ENCODE measurements at regions not wholly inside any gene's neighbourhood (a gene's known extent, or its start where the extent isn't known, plus 50 kb on each side); places are given as distances from the start of the nearest gene placed in this dataset.

GRCh38 chr22:19655399-19655798 is 58.9 kb upstream of the SEPTIN5 start:
- Histone ChIP-seq H3K36me3 (ENCODE audit: control insufficient read depth, insufficient read depth, low read length) (no peaks in the 10 kb centered on the region), H3K4me3 (ENCODE audit: low read depth, low read length) (no peak overlapping the region), H3K27me3 (ENCODE audit: control insufficient read depth, insufficient read depth, low read length) (no peaks in the 10 kb centered on the region)
- FAIRE-seq = no peak
- TF ChIP-seq, protein P1, sequence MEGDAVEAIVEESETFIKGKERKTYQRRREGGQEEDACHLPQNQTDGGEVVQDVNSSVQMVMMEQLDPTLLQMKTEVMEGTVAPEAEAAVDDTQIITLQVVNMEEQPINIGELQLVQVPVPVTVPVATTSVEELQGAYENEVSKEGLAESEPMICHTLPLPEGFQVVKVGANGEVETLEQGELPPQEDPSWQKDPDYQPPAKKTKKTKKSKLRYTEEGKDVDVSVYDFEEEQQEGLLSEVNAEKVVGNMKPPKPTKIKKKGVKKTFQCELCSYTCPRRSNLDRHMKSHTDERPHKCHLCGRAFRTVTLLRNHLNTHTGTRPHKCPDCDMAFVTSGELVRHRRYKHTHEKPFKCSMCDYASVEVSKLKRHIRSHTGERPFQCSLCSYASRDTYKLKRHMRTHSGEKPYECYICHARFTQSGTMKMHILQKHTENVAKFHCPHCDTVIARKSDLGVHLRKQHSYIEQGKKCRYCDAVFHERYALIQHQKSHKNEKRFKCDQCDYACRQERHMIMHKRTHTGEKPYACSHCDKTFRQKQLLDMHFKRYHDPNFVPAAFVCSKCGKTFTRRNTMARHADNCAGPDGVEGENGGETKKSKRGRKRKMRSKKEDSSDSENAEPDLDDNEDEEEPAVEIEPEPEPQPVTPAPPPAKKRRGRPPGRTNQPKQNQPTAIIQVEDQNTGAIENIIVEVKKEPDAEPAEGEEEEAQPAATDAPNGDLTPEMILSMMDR (IDR thresholded peaks at IDR 0.05; ENCODE audit: insufficient read depth, low read length, severe bottlenecking) = no peak
- DNase-seq (ENCODE audit: low read depth) = no peak

DNA sequence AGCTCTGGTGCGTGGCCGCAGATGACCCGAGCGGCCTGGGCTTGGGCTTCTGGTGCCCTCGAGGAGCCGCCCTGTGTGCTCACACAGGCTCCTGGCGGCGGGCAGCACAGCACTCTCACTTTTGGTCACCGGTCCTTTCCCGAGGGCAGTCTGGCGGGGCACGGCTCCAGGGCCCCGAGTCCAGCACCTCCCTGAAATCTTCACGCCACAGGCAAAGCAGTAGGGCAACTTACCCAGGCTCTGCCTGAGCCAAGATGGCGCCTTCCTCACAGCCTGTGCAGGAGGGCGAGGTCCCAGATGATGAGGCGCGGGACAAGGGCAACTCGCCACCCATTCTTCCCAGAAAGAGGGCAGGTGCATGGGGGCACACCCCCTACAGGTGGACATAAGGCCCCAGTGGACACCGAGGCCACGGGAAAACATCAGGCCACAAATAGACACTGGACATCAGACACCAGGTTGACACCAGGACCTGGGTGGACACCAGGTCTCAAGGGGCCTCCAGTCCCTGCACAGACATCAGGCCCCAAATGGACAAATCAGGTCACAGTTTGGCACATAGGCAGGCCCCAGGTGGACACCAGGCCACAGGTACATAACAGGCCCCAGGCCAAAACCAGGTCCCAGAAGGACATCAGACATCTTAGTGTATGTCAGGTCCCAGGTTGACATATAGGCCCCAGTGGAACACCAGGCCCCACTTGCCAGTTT is 57.6 kb upstream of the SEPTIN5 start:
- FAIRE-seq = no peak
- TF ChIP-seq, protein P1 (IDR thresholded peaks at IDR 0.05; ENCODE audit: insufficient read depth, low read length, severe bottlenecking) = no peak
- Histone ChIP-seq H3K4me3 (ENCODE audit: low read depth, low read length) (no peak overlapping the region), H3K27me3 (ENCODE audit: control insufficient read depth, insufficient read depth, low read length) (no peaks in the 10 kb centered on the region), H3K36me3 (ENCODE audit: control insufficient read depth, insufficient read depth, low read length) (no peaks in the 10 kb centered on the region)
- no peak for DNase-seq (ENCODE audit: low read depth)

DNA sequence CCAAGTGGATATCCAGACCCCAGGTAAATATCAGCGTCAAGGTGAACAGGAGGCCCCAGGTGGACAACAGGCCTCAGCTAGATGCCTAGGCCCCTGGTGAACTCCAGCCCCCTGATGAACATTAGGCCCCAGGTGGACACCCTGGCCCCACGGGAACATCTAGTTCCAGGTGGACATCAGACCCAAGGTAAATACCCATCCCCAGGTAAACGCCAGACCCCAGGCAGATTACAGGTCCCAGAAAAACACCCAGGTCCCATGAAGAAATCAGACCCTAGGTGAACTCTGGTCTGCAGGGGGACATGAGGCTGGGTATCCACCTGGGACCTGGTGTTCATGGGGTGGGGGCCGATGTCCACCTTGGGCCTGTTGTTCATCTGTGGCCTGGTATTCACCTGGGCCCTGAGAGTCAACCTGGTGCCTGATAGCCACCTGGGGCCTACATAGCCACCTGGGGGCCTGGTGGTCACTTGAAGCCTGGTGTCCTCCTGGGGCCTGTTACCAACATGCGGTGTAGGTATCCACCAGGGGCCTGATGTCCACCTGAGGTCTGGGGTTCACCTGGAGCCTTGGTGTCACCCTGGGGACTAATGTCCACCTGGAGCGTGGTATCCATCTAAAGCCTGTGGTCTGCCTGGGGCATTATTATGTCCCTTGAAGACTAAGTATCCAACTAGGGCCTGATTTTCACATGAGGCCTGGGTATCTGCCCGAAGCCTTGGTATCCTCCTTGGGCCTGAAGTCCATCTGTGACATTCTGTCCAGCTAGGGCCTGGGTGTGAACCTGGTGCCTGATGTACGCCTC is 56.8 kb upstream of the SEPTIN5 start:
- FAIRE-seq (peak; percentile 52), DNase-seq (ENCODE audit: low read depth) (no peak)
- TF ChIP-seq, protein P1 (IDR thresholded peaks at IDR 0.05; ENCODE audit: insufficient read depth, low read length, severe bottlenecking) = no peak
- Histone ChIP-seq H3K36me3 (ENCODE audit: control insufficient read depth, insufficient read depth, low read length) (no peaks in the 10 kb centered on the region), H3K4me3 (ENCODE audit: low read depth, low read length) (no peak overlapping the region), H3K27me3 (ENCODE audit: control insufficient read depth, insufficient read depth, low read length) (no peaks in the 10 kb centered on the region)

- no peak for DNase-seq (ENCODE audit: low read depth)
- H3K4me3 ChIP-seq (ENCODE audit: low read depth, low read length) = no peak overlapping the region
- no peak for FAIRE-seq
- no peaks in the 10 kb centered on the region for H3K27me3 ChIP-seq (ENCODE audit: control insufficient read depth, insufficient read depth, low read length)
- no peaks in the 10 kb centered on the region for H3K36me3 ChIP-seq (ENCODE audit: control insufficient read depth, insufficient read depth, low read length)
- TF ChIP-seq, protein P1 (IDR thresholded peaks at IDR 0.05; ENCODE audit: insufficient read depth, low read length, severe bottlenecking) = no peak
Observed at GRCh38 chr22:19658057-19658966, 56.0 kb upstream of the SEPTIN5 start.

DNA sequence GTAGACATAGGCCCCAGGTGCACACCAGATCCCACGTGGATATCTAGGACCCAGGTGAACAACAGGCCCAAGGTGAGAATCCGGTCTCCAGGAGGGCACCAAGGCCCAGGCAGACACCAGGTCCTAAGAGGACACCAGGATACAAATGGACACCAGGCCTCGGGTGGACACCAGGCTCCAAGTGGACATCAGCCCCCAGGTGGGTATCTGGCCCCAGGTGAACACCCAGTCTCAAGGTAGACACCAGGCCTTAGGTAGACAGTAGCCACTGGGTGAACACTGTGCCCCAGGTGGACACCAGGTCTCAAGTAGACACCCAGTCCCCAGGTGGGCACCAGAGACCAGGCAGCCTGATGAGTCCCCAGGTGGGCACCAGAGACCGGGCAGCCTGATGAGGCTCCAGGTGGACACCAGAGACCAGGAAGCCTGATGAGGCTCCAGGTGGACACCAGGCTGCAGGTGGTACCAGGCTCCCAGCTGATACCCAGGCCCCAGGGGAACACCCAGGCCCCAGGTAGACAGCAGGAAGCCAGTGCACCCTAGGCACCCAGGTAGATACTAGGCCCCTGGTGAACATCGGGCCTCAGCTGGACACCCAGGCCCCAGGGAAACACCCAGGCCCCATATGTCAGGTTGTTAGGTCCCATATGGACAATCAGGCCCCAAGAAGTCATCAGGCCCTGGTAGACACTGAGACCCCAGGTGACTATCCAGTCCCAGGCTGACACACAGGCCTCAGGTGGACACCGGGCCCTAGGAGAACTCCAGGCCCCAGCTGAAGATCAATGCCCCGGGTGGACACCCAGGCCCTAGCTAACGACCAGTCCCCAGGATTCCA is 55.1 kb upstream of the SEPTIN5 start:
- DNase-seq (ENCODE audit: low read depth) = no peak
- H3K4me3 ChIP-seq (ENCODE audit: low read depth, low read length) = no peak overlapping the region
- H3K36me3 ChIP-seq (ENCODE audit: control insufficient read depth, insufficient read depth, low read length) = no peaks in the 10 kb centered on the region
- TF ChIP-seq, protein P1 (IDR thresholded peaks at IDR 0.05; ENCODE audit: insufficient read depth, low read length, severe bottlenecking) = no peak
- FAIRE-seq = no peak
- no peaks in the 10 kb centered on the region for H3K27me3 ChIP-seq (ENCODE audit: control insufficient read depth, insufficient read depth, low read length)

All from bronchial epithelial cell (primary cell).